Gastroesophageal sphincter (tissue), 4 donors: ENCODE measurements at regions not wholly inside any gene's neighbourhood (a gene's known extent, or its start where the extent isn't known, plus 50 kb on each side); places are given as distances from the start of the nearest gene placed in this dataset.

Experiments used
- ATAC-seq: fragments of 150-250 bp; one replicate; pipeline ENCODE4 v1.9.1; 2016; ENCODE audit warnings: mild to moderate bottlenecking, moderate library complexity
- H3K27ac ChIP-seq, 4 donors: fragments of 200-600 bp; sonication (generic) in 3 of 4; 1 replicate in 3 of 4; 2 replicates in 1 of 4; pipeline ENCODE4 v1.5.1; 2016 to 2019
- H3K27me3 ChIP-seq: fragments of 200-600 bp; sonication (generic); one replicate; pipeline ENCODE4 v1.5.1; 2019
- H3K36me3 ChIP-seq, 2 donors: fragments of 200-600 bp; sonication (generic); one replicate each; pipeline ENCODE4 v1.5.1; 2019; ENCODE audit warnings: control low read depth in 1 of 2
- H3K4me1 ChIP-seq, 3 donors: fragments of 200-600 bp; sonication (generic); 1 replicate in 2 of 3; 2 replicates in 1 of 3; pipeline ENCODE4 v1.5.1; 2016 to 2019; ENCODE audit warnings: control low read depth in 2 of 3
- H3K4me3 ChIP-seq, 2 donors: fragments of 200-600 bp; sonication (generic); one replicate each; pipeline ENCODE4 v1.5.1; 2019; ENCODE audit warnings: mild to moderate bottlenecking in 1 of 2, moderate library complexity in 1 of 2
- H3K9me3 ChIP-seq, 3 donors: fragments of 200-600 bp; sonication (generic); one replicate each; pipeline ENCODE4 v1.5.1; 2017 to 2019; ENCODE audit warnings: control low read depth in 2 of 3
- EP300 ChIP-seq: sonication (generic); formaldehyde crosslinking; IDR thresholded peaks from one replicate; pipeline ENCODE4 v1.6.1; 2017; ENCODE audit warnings: antibody characterized with exemption, mild to moderate bottlenecking
- POLR2A ChIP-seq, 2 donors: fragments of 450-650 bp; IDR thresholded peaks; one replicate each; pipeline ENCODE4 v1.6.1; 2017; ENCODE audit warnings: antibody characterized with exemption in 2 of 2, mild to moderate bottlenecking in 2 of 2, moderate library complexity in 1 of 2
- POLR2AphosphoS5 ChIP-seq: sonication (generic); formaldehyde crosslinking; IDR thresholded peaks from one replicate; pipeline ENCODE4 v1.6.1; 2017; ENCODE audit warnings: antibody characterized with exemption
- WGBS, 2 donors: methylation state at CpG; one replicate each; pipeline ENCODE4 v1.1.5; 2018; ENCODE audit warnings: low coverage in 1 of 2; 5-methylcytosine and 5-hydroxymethylcytosine counted together
- TF ChIP-seq, protein P1 (sequence below), 4 experiments: fragments of 200-600 bp in 2 of 4; fragments of 450-650 bp in 2 of 4; sonication (generic) in 1 of 4; IDR thresholded peaks; one replicate each; pipeline ENCODE4 v1.5.1; 2017 to 2019; ENCODE audit warnings: antibody characterized with exemption in 4 of 4, mild to moderate bottlenecking in 2 of 4, moderate library complexity in 2 of 4

DNA sequence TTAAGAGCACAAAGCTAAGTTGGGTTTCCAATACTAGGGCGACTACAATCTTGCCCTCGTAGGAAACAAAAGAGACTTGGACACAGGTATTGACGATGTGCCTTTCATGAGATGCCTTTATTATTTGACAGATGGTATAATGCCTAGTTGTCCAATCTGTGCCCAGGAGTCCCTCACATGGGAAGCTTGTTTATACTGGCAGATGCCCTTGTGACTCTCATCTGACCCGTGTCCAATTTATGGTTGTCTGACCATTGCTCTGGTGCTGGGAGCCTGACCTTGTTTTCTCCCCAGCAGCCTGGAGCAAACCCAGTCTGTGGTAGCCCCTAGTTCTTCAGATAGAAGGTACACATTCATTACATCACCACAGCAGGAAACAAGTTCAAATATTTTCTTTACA, 511.7 kb downstream of the AGTPBP1 start:
- TF ChIP-seq POLR2A (IDR thresholded peaks at IDR 0.05): no peak
- TF ChIP-seq EP300: no peak
- TF ChIP-seq POLR2AphosphoS5: no peak
- TF ChIP-seq, protein P1, sequence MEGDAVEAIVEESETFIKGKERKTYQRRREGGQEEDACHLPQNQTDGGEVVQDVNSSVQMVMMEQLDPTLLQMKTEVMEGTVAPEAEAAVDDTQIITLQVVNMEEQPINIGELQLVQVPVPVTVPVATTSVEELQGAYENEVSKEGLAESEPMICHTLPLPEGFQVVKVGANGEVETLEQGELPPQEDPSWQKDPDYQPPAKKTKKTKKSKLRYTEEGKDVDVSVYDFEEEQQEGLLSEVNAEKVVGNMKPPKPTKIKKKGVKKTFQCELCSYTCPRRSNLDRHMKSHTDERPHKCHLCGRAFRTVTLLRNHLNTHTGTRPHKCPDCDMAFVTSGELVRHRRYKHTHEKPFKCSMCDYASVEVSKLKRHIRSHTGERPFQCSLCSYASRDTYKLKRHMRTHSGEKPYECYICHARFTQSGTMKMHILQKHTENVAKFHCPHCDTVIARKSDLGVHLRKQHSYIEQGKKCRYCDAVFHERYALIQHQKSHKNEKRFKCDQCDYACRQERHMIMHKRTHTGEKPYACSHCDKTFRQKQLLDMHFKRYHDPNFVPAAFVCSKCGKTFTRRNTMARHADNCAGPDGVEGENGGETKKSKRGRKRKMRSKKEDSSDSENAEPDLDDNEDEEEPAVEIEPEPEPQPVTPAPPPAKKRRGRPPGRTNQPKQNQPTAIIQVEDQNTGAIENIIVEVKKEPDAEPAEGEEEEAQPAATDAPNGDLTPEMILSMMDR (IDR thresholded peaks at IDR 0.05): no peak
- 93 to 96% methylated on average over 3 to 4 of the region's 4 CpGs for whole genome bisulfite sequencing, 2 donors
- H3K36me3 ChIP-seq: no peaks in the 10 kb centered on the region
- no peaks in the 10 kb centered on the region for H3K4me1 ChIP-seq
- H3K9me3 ChIP-seq: no peaks in the 10 kb centered on the region
- no peaks in the 10 kb centered on the region for H3K27me3 ChIP-seq
- ATAC-seq: no peak
- H3K27ac ChIP-seq: no peak overlapping the region
- H3K4me3 ChIP-seq: no peak overlapping the region

DNA sequence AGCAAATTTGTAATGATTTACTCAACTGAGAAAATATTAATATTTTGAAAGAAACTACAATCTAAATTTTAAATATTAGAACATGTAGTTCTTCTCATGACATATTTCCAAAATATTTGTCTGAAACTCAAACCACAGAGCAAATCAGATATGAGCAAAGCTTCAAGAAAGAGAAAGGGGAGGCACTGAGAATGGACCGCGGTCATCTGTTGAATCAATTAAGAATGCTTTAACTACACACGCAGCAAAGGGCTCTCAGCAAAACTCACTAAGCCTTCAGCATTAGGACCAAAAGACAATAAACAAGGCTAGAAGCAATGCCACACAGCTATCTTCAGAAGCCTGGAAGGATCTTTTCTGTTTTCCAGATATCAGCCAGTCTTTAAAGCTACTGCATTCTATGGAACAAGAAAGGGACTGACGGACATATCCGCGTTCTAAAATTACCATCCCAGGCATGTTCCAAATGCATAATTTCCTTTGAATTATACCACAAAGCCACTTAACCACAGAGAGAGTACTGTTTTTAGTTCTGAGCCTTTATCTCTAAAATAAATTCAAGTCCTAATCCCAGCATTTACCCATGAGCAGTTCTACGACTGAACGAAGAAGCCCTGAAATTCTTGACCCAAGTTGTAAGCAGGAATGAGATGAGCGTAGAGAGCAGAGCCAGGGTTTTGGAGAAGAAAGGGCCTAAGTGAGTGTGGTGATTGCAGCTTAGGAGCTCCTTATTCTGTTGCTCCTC, 513.5 kb downstream of the AGTPBP1 start:
- ATAC-seq: no peak
- WGBS, 2 donors: 55 to 76% methylated on average over 4 to 9 of the region's 9 CpGs
- TF ChIP-seq POLR2A (IDR thresholded peaks at IDR 0.05) (no peak), EP300 (no peak), POLR2AphosphoS5 (no peak)
- TF ChIP-seq, protein P1 (IDR thresholded peaks at IDR 0.05): no peak
- Histone ChIP-seq H3K36me3 (no peaks in the 10 kb centered on the region), H3K27me3 (no peaks in the 10 kb centered on the region), H3K27ac (no peak overlapping the region), H3K9me3 (no peaks in the 10 kb centered on the region), H3K4me1 (no peaks in the 10 kb centered on the region), H3K4me3 (no peak overlapping the region)

DNA sequence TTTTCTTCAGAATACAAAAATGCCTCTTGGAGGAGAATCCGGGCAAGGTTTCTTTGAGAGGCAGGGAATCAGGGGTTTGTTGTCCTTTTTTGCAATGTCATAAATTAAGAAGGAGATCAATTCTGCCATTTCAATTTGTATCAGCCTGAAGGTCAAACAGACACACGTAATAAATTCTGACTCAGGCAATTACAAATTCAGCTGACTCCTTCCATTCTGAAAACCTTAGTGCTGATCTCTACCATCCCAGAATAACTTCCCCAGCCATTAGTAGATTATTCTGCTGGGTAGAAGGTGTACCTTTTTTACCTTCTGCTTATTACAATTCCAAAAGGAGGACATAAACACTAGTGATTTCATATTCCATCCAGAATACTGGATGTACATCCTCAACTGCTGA, 516.6 kb downstream of the AGTPBP1 start:
- no peaks in the 10 kb centered on the region for H3K9me3 ChIP-seq
- ATAC-seq: no peak
- no peaks in the 10 kb centered on the region for H3K4me1 ChIP-seq
- H3K27me3 ChIP-seq: no peaks in the 10 kb centered on the region
- H3K36me3 ChIP-seq: no peaks in the 10 kb centered on the region
- TF ChIP-seq EP300 (no peak), POLR2A (IDR thresholded peaks at IDR 0.05) (no peak), POLR2AphosphoS5 (no peak)
- TF ChIP-seq, protein P1 (IDR thresholded peaks at IDR 0.05): no peak
- no peak overlapping the region for H3K27ac ChIP-seq
- 85 to 100% methylated on average over 1 to 2 of the region's 2 CpGs for WGBS, 2 donors
- no peak overlapping the region for H3K4me3 ChIP-seq

DNA sequence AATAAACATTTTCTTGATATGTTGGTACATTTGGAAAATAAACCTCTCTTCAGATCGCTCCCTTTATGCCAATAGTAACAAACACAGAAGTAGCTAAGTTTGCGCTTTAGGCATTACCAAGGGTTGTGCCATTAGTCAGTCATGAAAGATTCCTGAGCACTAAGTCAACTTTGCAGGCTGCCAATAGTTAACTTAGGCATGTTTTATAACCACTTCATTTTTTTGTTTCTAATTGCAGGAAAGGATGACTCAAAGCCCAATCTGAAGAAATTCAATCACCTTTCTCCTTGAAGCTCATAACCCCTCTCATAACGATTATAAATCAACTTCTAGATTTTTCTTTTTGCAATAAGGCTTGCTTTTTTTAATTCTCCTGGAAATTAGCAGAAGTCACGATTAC, 517.0 kb downstream of the AGTPBP1 start:
- 53 to 65% methylated on average over 2 to 4 of the region's 4 CpGs for WGBS, 2 donors
- no peak for ATAC-seq

DNA sequence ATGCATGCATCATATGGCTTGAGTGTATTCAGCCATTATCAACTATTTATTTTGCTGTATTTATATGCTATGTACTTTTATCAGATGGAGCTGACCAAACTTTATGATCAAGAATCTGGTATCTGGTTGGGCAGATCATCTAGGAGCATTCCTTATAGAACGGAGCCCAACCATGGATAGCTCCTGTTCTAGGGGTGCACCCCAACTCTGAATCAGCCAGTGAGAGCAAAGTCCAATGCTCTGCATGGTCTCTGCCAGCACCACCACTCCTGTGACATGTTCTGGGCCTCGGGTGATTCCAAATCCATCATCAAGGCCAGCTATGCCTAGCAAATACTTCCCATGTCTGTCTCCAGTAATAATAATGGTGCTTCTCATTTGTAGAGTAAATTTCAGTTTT, 517.5 kb downstream of the AGTPBP1 start:
- no peaks in the 10 kb centered on the region for H3K4me1 ChIP-seq
- H3K36me3 ChIP-seq: no peaks in the 10 kb centered on the region
- no peak overlapping the region for H3K4me3 ChIP-seq
- TF ChIP-seq, protein P1 (IDR thresholded peaks at IDR 0.05): no peak
- TF ChIP-seq POLR2AphosphoS5 (no peak), EP300 (no peak), POLR2A (IDR thresholded peaks at IDR 0.05) (no peak)
- 68 to 70% methylated on average over 2 of the region's 2 CpGs for WGBS, 2 donors
- no peak for ATAC-seq
- H3K27ac ChIP-seq: no peak overlapping the region
- H3K27me3 ChIP-seq: no peaks in the 10 kb centered on the region
- H3K9me3 ChIP-seq: no peaks in the 10 kb centered on the region

More for the DNA sequence above, 517.0 kb downstream of the AGTPBP1 start:
- Histone ChIP-seq H3K36me3 (no peaks in the 10 kb centered on the region), H3K27me3 (no peaks in the 10 kb centered on the region), H3K4me1 (no peaks in the 10 kb centered on the region), H3K27ac (no peak overlapping the region), H3K9me3 (no peaks in the 10 kb centered on the region), H3K4me3 (no peak overlapping the region)
- TF ChIP-seq, protein P1 (IDR thresholded peaks at IDR 0.05): no peak
- TF ChIP-seq POLR2AphosphoS5: no peak
- TF ChIP-seq POLR2A (IDR thresholded peaks at IDR 0.05): no peak
- TF ChIP-seq EP300: no peak
